ENCODE measurements at regions not wholly inside any gene's neighbourhood (a gene's known extent, or its start where the extent isn't known, plus 50 kb on each side); places are given as distances from the start of the nearest gene placed in this dataset.

DNA sequence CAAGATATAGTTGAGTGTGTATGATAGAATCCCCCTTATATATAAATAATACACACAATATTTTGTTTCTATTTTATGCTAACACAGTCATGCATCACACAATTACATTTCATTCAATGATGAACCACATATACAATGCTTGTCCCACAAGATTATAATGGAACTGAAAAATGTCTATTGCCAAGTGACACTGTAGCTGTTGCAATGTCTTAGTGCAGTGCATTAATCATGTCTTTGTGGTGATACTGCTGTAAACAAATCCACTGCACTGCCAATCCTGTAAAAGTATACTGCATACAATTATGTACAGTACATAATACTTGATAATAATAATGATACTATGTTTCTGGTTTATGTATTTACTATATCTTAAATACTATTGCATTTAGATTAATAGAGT, 512.1 kb upstream of the CNTN3 start:
- no peak overlapping the region for H4K8ac ChIP-seq (ENCODE audit: low read depth in 2 of 2, low read length in 2 of 2)
- H3K4ac ChIP-seq (ENCODE audit: low read depth, low read length): no peak overlapping the region
- intact Hi-C loops (cut with micrococcal nuclease) (no loop called here), in situ Hi-C loops (cut with MboI; ENCODE audit: low sequenced_read_pairs) (no loop called here), dilution Hi-C loops (cut with HindIII; ENCODE audit: low sequenced_read_pairs, unreplicated experiment) (no loop called here)
- TF ChIP-seq, protein P1, sequence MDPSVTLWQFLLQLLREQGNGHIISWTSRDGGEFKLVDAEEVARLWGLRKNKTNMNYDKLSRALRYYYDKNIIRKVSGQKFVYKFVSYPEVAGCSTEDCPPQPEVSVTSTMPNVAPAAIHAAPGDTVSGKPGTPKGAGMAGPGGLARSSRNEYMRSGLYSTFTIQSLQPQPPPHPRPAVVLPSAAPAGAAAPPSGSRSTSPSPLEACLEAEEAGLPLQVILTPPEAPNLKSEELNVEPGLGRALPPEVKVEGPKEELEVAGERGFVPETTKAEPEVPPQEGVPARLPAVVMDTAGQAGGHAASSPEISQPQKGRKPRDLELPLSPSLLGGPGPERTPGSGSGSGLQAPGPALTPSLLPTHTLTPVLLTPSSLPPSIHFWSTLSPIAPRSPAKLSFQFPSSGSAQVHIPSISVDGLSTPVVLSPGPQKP (IDR thresholded peaks at IDR 0.05; ENCODE audit: borderline replicate concordance, low read depth, low read length): no peak
- TF ChIP-seq, protein P2, sequence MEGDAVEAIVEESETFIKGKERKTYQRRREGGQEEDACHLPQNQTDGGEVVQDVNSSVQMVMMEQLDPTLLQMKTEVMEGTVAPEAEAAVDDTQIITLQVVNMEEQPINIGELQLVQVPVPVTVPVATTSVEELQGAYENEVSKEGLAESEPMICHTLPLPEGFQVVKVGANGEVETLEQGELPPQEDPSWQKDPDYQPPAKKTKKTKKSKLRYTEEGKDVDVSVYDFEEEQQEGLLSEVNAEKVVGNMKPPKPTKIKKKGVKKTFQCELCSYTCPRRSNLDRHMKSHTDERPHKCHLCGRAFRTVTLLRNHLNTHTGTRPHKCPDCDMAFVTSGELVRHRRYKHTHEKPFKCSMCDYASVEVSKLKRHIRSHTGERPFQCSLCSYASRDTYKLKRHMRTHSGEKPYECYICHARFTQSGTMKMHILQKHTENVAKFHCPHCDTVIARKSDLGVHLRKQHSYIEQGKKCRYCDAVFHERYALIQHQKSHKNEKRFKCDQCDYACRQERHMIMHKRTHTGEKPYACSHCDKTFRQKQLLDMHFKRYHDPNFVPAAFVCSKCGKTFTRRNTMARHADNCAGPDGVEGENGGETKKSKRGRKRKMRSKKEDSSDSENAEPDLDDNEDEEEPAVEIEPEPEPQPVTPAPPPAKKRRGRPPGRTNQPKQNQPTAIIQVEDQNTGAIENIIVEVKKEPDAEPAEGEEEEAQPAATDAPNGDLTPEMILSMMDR (conservative IDR thresholded peaks at IDR 0.05; ENCODE audit: low read depth, low read length): no peak
- TF ChIP-seq MXI1 (IDR thresholded peaks at IDR 0.05; ENCODE audit: borderline replicate concordance, low read depth, low read length) (no peak), RCOR1 (IDR thresholded peaks at IDR 0.05; ENCODE audit: insufficient replicate concordance, low read length) (no peak), NFE2L2 (IDR thresholded peaks at IDR 0.05; ENCODE audit: low read depth, low read length) (no peak), SMC3 (IDR thresholded peaks at IDR 0.05; ENCODE audit: low read depth, low read length) (no peak), FOS (IDR thresholded peaks at IDR 0.05; ENCODE audit: low read depth, low read length) (no peak)
- TF ChIP-seq, protein P3, sequence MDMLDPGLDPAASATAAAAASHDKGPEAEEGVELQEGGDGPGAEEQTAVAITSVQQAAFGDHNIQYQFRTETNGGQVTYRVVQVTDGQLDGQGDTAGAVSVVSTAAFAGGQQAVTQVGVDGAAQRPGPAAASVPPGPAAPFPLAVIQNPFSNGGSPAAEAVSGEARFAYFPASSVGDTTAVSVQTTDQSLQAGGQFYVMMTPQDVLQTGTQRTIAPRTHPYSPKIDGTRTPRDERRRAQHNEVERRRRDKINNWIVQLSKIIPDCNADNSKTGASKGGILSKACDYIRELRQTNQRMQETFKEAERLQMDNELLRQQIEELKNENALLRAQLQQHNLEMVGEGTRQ (IDR thresholded peaks at IDR 0.05; ENCODE audit: low read depth, low read length): no peak
- no peak overlapping the region for H4K5ac ChIP-seq (ENCODE audit: low read depth, low read length)
- H2BK5ac ChIP-seq (ENCODE audit: low read depth, low read length, poor library complexity, severe bottlenecking): no peak overlapping the region
- no peak overlapping the region for H2BK20ac ChIP-seq (ENCODE audit: low read depth, low read length)
- no peaks in the 10 kb centered on the region for H3K9me1 ChIP-seq (ENCODE audit: insufficient read depth, low read length)
- no peak overlapping the region for H3K14ac ChIP-seq (replicated peaks; ENCODE audit: low read depth, low read length)
- H3K4me3 ChIP-seq (ENCODE audit: insufficient read depth, low read depth, low read length): no peak overlapping the region
- no peak overlapping the region for H3K56ac ChIP-seq (ENCODE audit: extremely low read depth, insufficient read depth, low read length)
- H4K20me1 ChIP-seq (ENCODE audit: insufficient read depth, low read length): no peaks in the 10 kb centered on the region
- no peak overlapping the region for H2BK15ac ChIP-seq (ENCODE audit: low read depth, low read length)
- no peak overlapping the region for H4K91ac ChIP-seq (ENCODE audit: insufficient read depth, low read depth, low read length)
- H2AFZ ChIP-seq (replicated peaks; ENCODE audit: low read length, poor library complexity): no peak overlapping the region
- no peak overlapping the region for H3K9ac ChIP-seq (ENCODE audit: low read depth, low read length)
- H3K79me1 ChIP-seq (ENCODE audit: low read depth in 1 of 2, low read length in 2 of 2): no peaks in the 10 kb centered on the region
- no peak overlapping the region for H3K4me2 ChIP-seq (ENCODE audit: low read depth, low read length)
- H2AK5ac ChIP-seq (ENCODE audit: low read depth, low read length): no peak overlapping the region
- no peak overlapping the region for H3K23ac ChIP-seq (ENCODE audit: low read depth, low read length)
- no peak overlapping the region for H2AK9ac ChIP-seq (replicated peaks; ENCODE audit: low read depth, low read length, poor library complexity)
- no peak for ATAC-seq (ENCODE audit: low read depth)
- CTCF ChIA-PET: no interaction called here
- H3K18ac ChIP-seq (ENCODE audit: low read depth, low read length): no peak overlapping the region
- DNase-seq: no peak
- no peaks in the 10 kb centered on the region for H3K27me3 ChIP-seq (ENCODE audit: control insufficient read depth, insufficient read depth, low read length)
- no peaks in the 10 kb centered on the region for H3K36me3 ChIP-seq (ENCODE audit: control insufficient read depth, insufficient read depth, low read length)
- H3K9me3 ChIP-seq (ENCODE audit: control insufficient read depth, insufficient read depth, low read length): no peaks in the 10 kb centered on the region
- no TSS peak for BruUV-seq (replicated peaks)
- no peak overlapping the region for H2BK120ac ChIP-seq (ENCODE audit: low read depth, low read length)
- no peak overlapping the region for H3K27ac ChIP-seq (ENCODE audit: insufficient read depth, low read length)
- H3K4me1 ChIP-seq (ENCODE audit: control insufficient read depth, insufficient read depth, low read length): no peaks in the 10 kb centered on the region
- POLR2A ChIA-PET (ENCODE audit: unreplicated experiment): no interaction called here

All from IMR-90 (cell line).